KMS-11 (cell line): ENCODE measurements at regions not wholly inside any gene's neighbourhood (a gene's known extent, or its start where the extent isn't known, plus 50 kb on each side); places are given as distances from the start of the nearest gene placed in this dataset.

Experiments used
- H2AFZ ChIP-seq: fragments of 200-600 bp; sonication (generic); 2 replicates; pipeline ENCODE4 v1.6.1; 2016; ENCODE audit warnings: antibody characterized with exemption, mixed run types, low read depth
- H3K27ac ChIP-seq: fragments of 200-600 bp; sonication (generic); 2 replicates; pipeline ENCODE4 v1.6.1; 2016; ENCODE audit warnings: mild to moderate bottlenecking, mixed run types
- H3K27me3 ChIP-seq: fragments of 200-600 bp; sonication (generic); 2 replicates; pipeline ENCODE4 v1.6.1; 2017; ENCODE audit warnings: mild to moderate bottlenecking, low read depth, mixed run types, moderate library complexity; ENCODE audit not compliant: insufficient read depth
- H3K36me3 ChIP-seq: fragments of 200-600 bp; sonication (generic); 2 replicates; pipeline ENCODE4 v1.6.1; 2017; ENCODE audit warnings: mild to moderate bottlenecking, mixed run types; ENCODE audit not compliant: insufficient read depth
- H3K4me1 ChIP-seq: fragments of 200-600 bp; sonication (generic); 2 replicates; pipeline ENCODE4 v1.6.1; 2016; ENCODE audit warnings: mild to moderate bottlenecking, low read depth, mixed run types; ENCODE audit not compliant: poor library complexity, severe bottlenecking
- H3K4me2 ChIP-seq: fragments of 200-600 bp; sonication (generic); 2 replicates; pipeline ENCODE4 v1.7.0; 2016; ENCODE audit warnings: mild to moderate bottlenecking, mixed run types
- H3K4me3 ChIP-seq: fragments of 200-600 bp; sonication (generic); IDR thresholded peaks from 2 replicates; pipeline ENCODE4 v1.6.1; 2017; ENCODE audit warnings: low read depth, low read length, mixed read lengths; ENCODE audit not compliant: insufficient read depth
- H3K79me2 ChIP-seq: fragments of 200-600 bp; sonication (generic); 2 replicates; pipeline ENCODE4 v1.6.1; 2016; ENCODE audit warnings: low read depth, mixed run types; ENCODE audit not compliant: insufficient read depth
- H3K9ac ChIP-seq: fragments of 200-600 bp; sonication (generic); 2 replicates; pipeline ENCODE4 v1.6.1; 2016; ENCODE audit warnings: mild to moderate bottlenecking, mixed run types
- H4K20me1 ChIP-seq: fragments of 200-600 bp; sonication (generic); 2 replicates; pipeline ENCODE4 v1.6.1; 2016; ENCODE audit warnings: mild to moderate bottlenecking, mixed run types; ENCODE audit not compliant: insufficient read depth
- CTCF ChIP-seq: fragments of 200-600 bp; sonication (generic); conservative IDR thresholded peaks from 2 replicates; pipeline ENCODE4 v1.6.1; 2017; ENCODE audit warnings: low read depth, mild to moderate bottlenecking, antibody characterized with exemption, low read length, moderate library complexity, mixed read lengths

DNA sequence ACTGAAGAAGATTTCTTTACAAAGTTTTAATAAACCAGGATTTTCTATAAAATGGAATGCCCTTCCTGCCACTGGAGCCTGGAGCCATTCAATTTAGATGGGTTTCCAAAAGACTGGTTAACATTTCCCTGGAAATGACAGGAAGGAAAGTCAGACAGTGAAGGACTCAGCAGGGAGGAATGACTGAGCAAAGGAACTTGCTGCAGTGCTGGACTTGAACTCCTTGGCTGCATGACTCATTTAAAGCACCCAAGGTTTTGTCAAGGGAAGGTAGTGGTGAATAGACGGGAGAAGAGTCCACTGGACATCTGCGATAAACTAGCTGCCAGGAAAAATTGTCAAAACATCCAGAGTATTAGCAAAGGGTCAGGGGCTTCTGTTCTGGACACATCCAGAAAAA, 163.8 kb upstream of the SLC28A3 start:
- Histone ChIP-seq H3K4me1 (no peaks in the 10 kb centered on the region), H3K79me2 (no peaks in the 10 kb centered on the region), H3K36me3 (no peaks in the 10 kb centered on the region), H3K4me3 (no peak overlapping the region), H3K9ac (no peak overlapping the region), H3K4me2 (no peak overlapping the region), H2AFZ (no peak overlapping the region), H3K27me3 (no peaks in the 10 kb centered on the region), H4K20me1 (no peaks in the 10 kb centered on the region), H3K27ac (no peak overlapping the region)
- no peak for TF ChIP-seq CTCF

GRCh38 chr9:84511651-84512050, 157.9 kb upstream of the NTRK2 start:
- H2AFZ ChIP-seq: no peak overlapping the region
- no peaks in the 10 kb centered on the region for H3K36me3 ChIP-seq
- H3K79me2 ChIP-seq: no peaks in the 10 kb centered on the region
- no peak overlapping the region for H3K4me3 ChIP-seq
- no peak overlapping the region for H3K4me2 ChIP-seq
- no peaks in the 10 kb centered on the region for H4K20me1 ChIP-seq
- no peak for TF ChIP-seq CTCF
- no peaks in the 10 kb centered on the region for H3K4me1 ChIP-seq
- no peak overlapping the region for H3K27ac ChIP-seq
- no peak overlapping the region for H3K9ac ChIP-seq
- H3K27me3 ChIP-seq: no peaks in the 10 kb centered on the region

GRCh38 chr9:84512493-84512892, 157.0 kb upstream of the NTRK2 start:
- no peak for TF ChIP-seq CTCF
- no peaks in the 10 kb centered on the region for H3K36me3 ChIP-seq
- H3K27me3 ChIP-seq: no peaks in the 10 kb centered on the region
- H4K20me1 ChIP-seq: no peaks in the 10 kb centered on the region
- H3K4me2 ChIP-seq: no peak overlapping the region
- H3K9ac ChIP-seq: no peak overlapping the region
- H3K4me3 ChIP-seq: no peak overlapping the region
- no peaks in the 10 kb centered on the region for H3K79me2 ChIP-seq
- no peak overlapping the region for H3K27ac ChIP-seq
- H2AFZ ChIP-seq: no peak overlapping the region
- no peaks in the 10 kb centered on the region for H3K4me1 ChIP-seq

DNA sequence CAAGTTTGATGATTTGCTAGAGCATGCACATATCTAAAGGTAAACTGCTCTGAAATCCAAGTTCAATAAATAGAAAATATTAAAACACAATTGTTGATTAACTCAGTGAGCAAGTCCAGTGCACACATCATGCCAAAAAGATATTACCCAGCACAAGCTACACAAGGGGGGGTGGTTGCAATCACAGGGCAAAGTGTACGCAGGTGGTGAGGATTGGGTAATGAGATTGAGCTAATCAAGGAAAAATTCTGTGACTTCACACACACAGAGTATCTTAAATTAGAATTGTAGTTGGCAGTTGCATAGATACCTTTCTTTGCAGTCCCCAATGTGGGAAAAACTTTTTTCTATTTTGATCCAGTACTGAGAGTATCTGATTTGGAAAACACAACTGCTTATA, 156.1 kb upstream of the NTRK2 start:
- Histone ChIP-seq H3K9ac (no peak overlapping the region), H3K4me3 (no peak overlapping the region), H3K36me3 (no peaks in the 10 kb centered on the region), H3K4me2 (no peak overlapping the region), H3K27me3 (no peaks in the 10 kb centered on the region), H4K20me1 (no peaks in the 10 kb centered on the region), H3K4me1 (no peaks in the 10 kb centered on the region), H3K27ac (no peak overlapping the region), H3K79me2 (no peaks in the 10 kb centered on the region), H2AFZ (no peak overlapping the region)
- TF ChIP-seq CTCF: no peak

DNA sequence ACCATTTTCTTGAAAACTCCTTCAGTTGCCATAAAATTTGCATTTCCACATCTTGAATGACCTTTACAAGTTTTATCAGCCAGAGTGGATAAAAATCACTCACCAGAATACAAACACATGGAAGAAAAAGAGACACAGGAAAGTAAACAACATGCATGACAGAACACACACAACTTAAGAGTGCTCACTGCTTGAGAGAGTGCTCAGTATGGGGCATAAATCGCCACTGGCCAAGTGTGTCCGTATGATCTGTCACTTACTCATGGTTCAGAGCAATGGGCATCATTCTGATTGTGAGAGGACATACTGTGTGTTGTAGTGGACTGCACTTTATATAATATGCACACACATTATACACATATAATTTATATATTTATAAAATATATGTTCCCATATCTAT, 155.6 kb upstream of the NTRK2 start:
- no peak overlapping the region for H2AFZ ChIP-seq
- TF ChIP-seq CTCF: no peak
- no peak overlapping the region for H3K9ac ChIP-seq
- no peaks in the 10 kb centered on the region for H3K27me3 ChIP-seq
- H3K36me3 ChIP-seq: no peaks in the 10 kb centered on the region
- no peaks in the 10 kb centered on the region for H4K20me1 ChIP-seq
- no peak overlapping the region for H3K4me3 ChIP-seq
- no peak overlapping the region for H3K27ac ChIP-seq
- no peaks in the 10 kb centered on the region for H3K79me2 ChIP-seq
- no peak overlapping the region for H3K4me2 ChIP-seq
- H3K4me1 ChIP-seq: no peaks in the 10 kb centered on the region
